Activated T-helper 2 cell treated with anti-CD3 and anti-CD28 coated beads, Interferon-gamma antibody, Interleukin-2, Interleukin-4, amounts not matched to agents 10 μg/mL and 5 μg/mL and 100 μg/mL, durations not matched to agents 14 hours and 24 hours and 36 hours (primary cell): ENCODE measurements at regions not wholly inside any gene's neighbourhood (a gene's known extent, or its start where the extent isn't known, plus 50 kb on each side); places are given as distances from the start of the nearest gene placed in this dataset.
"Not testable (repeated sequence)": the region's sequence is repeated elsewhere in the genome, so short reads cannot be mapped to it uniquely, and the experiment has no call there.

Experiments
- DNase-seq: peaks from one replicate; pipeline ENCODE4 v3.0.0; 2021; ENCODE audit warnings: low spot score
- H3K27ac Mint-ChIP-seq: one replicate; pipeline ENCODE4 v1.8.0; 2021; ENCODE audit warnings: mixed read lengths
- H3K27me3 Mint-ChIP-seq: one replicate; pipeline ENCODE4 v1.8.0; 2021; ENCODE audit warnings: low read depth, mixed read lengths
- H3K36me3 Mint-ChIP-seq: one replicate; pipeline ENCODE4 v1.8.0; 2021; ENCODE audit warnings: low read depth, mixed read lengths
- H3K4me1 Mint-ChIP-seq: one replicate; pipeline ENCODE4 v1.8.0; 2021; ENCODE audit warnings: low read depth, mixed read lengths
- H3K4me3 Mint-ChIP-seq: one replicate; pipeline ENCODE4 v1.8.0; 2021; ENCODE audit warnings: low read depth, mild to moderate bottlenecking, moderate library complexity, mixed read lengths
- H3K9me3 Mint-ChIP-seq: one replicate; pipeline ENCODE4 v1.8.0; 2021; ENCODE audit warnings: mixed read lengths
- intact Hi-C: fragments of 100-400 bp; cut with micrococcal nuclease; formaldehyde crosslinking; loops from one replicate; pipeline ENCODE4 v1.15.1; 2023

GRCh38 chrX:56451981-56452380 is 111.4 kb upstream of the UBQLN2 start:
- intact Hi-C loops, H3K36me3 Mint-ChIP-seq, H3K4me1 Mint-ChIP-seq, H3K27ac Mint-ChIP-seq, H3K4me3 Mint-ChIP-seq, DNase-seq, H3K27me3 Mint-ChIP-seq: not testable (repeated sequence)
- peaks cover 13% of the 10 kb centered on the region for H3K9me3 Mint-ChIP-seq

- intact Hi-C loops, result no loop called here
- Mint-ChIP-seq H3K27ac (no peak overlapping the region), H3K36me3 (peaks cover 4% of the 10 kb centered on the region), H3K9me3 (peaks cover 15% of the 10 kb centered on the region), H3K4me3 (no peak overlapping the region), H3K4me1 (peaks cover 3% of the 10 kb centered on the region), H3K27me3 (no peaks in the 10 kb centered on the region)
- no peak for DNase-seq
Observed at GRCh38 chrX:56462389-56462788, 101.0 kb upstream of the UBQLN2 start.

- Mint-ChIP-seq H3K4me1 (peaks cover 1% of the 10 kb centered on the region), H3K27ac (no peak overlapping the region), H3K27me3 (no peaks in the 10 kb centered on the region), H3K36me3 (no peaks in the 10 kb centered on the region), H3K9me3 (no peaks in the 10 kb centered on the region), H3K4me3 (no peak overlapping the region)
- intact Hi-C loops, result no loop called here
- no peak for DNase-seq
Observed at GRCh38 chrX:56468441-56468840, 95.0 kb upstream of the UBQLN2 start.

- H3K36me3 Mint-ChIP-seq, H3K4me3 Mint-ChIP-seq, H3K27ac Mint-ChIP-seq, H3K4me1 Mint-ChIP-seq, intact Hi-C loops, H3K27me3 Mint-ChIP-seq, DNase-seq, H3K9me3 Mint-ChIP-seq: not testable (repeated sequence)
Observed at GRCh38 chrX:56494923-56495322, 68.5 kb upstream of the UBQLN2 start.

- Mint-ChIP-seq H3K36me3 (no peaks in the 10 kb centered on the region), H3K27ac (no peak overlapping the region)
Observed at GRCh38 chrX:56498756-56499155, 64.7 kb upstream of the UBQLN2 start.

DNA sequence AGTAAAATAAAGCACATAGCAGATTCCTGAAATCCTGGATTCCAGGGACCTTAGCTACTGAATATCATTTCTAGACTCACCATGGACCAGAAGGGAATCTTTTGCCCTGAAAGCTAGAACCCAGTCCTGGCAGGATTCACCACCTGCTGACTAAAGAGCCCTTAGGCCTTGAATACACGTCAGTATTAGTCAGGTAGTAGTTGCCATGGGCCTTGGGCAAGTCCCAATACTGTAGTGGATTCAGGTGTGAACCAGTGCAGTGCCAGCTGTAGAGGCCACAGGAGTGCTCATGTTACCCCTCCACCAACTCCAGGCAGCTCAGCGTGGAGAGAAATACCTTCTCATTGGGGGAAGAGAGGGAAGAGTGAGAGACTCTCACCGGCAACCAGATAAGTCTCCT is 64.1 kb upstream of the UBQLN2 start:
- H3K27ac Mint-ChIP-seq, result no peak overlapping the region

More at GRCh38 chrX:56498756-56499155, 64.7 kb upstream of the UBQLN2 start:
- Mint-ChIP-seq H3K4me3 (no peak overlapping the region), H3K9me3 (no peaks in the 10 kb centered on the region), H3K4me1 (no peaks in the 10 kb centered on the region), H3K27me3 (no peaks in the 10 kb centered on the region)
- DNase-seq, result no peak
- intact Hi-C loops, result no loop called here

GRCh38 chrX:56503941-56504673 is 59.3 kb upstream of the UBQLN2 start:
- H3K27me3 Mint-ChIP-seq, result no peaks in the 10 kb centered on the region
- H3K4me1 Mint-ChIP-seq, result no peaks in the 10 kb centered on the region
- H3K27ac Mint-ChIP-seq, result no peak overlapping the region
- DNase-seq, result no peak
- intact Hi-C loops, result no loop called here
- peaks cover 17% of the 10 kb centered on the region for H3K9me3 Mint-ChIP-seq
- no peak overlapping the region for H3K4me3 Mint-ChIP-seq
- H3K36me3 Mint-ChIP-seq, result no peaks in the 10 kb centered on the region

More for the DNA sequence above, 64.1 kb upstream of the UBQLN2 start:
- Mint-ChIP-seq H3K36me3 (no peaks in the 10 kb centered on the region), H3K27me3 (no peaks in the 10 kb centered on the region), H3K4me3 (no peak overlapping the region), H3K9me3 (no peaks in the 10 kb centered on the region), H3K4me1 (no peaks in the 10 kb centered on the region)
- intact Hi-C loops, result no loop called here
- no peak for DNase-seq

DNA sequence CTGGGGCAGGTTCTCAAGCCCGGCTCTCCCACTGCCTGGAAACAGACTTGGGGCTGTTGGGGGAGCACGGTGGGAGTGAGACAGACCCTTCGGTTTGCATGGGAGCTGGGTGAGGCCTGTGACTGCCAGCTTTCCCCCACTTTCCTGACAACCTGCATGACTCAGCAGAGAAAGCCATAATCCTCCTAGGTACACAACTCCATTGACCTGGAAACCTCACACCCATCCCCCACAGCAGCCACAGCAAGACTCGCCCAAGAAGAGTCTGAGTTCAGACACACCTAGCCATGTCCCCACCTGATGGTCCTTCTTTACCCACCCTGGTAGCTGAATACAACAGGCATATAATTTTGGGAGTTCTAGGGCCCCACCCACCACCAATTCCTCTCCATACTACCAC is 57.6 kb upstream of the UBQLN2 start:
- intact Hi-C loops, result no loop called here
- H3K9me3 Mint-ChIP-seq, result peaks cover 31% of the 10 kb centered on the region
- no peak overlapping the region for H3K4me3 Mint-ChIP-seq

More for the DNA sequence above, 57.6 kb upstream of the UBQLN2 start:
- no peaks in the 10 kb centered on the region for H3K27me3 Mint-ChIP-seq
- H3K27ac Mint-ChIP-seq, result no peak overlapping the region
- DNase-seq, result no peak
- H3K36me3 Mint-ChIP-seq, result no peaks in the 10 kb centered on the region
- no peaks in the 10 kb centered on the region for H3K4me1 Mint-ChIP-seq
